WTC11 (cell line): ENCODE measurements at regions not wholly inside any gene's neighbourhood (a gene's known extent, or its start where the extent isn't known, plus 50 kb on each side); places are given as distances from the start of the nearest gene placed in this dataset.

ENCODE experiments used
- ATAC-seq: fragments of 200-7000 bp; cut with Tn5 transposase; 2 replicates; pipeline ENCODE4 v1.10.0; 2021; ENCODE audit warnings: mild to moderate bottlenecking, moderate library complexity
- CTCF ChIA-PET: fragments of 300-600 bp; sonication (Branson Sonifier 250); formaldehyde crosslinking; loops from one replicate; lab custom pipeline; 2021; ENCODE audit warnings: antibody characterized with exemption; lab: Charles Lee
- POLR2A ChIA-PET: fragments of 350-600 bp; sonication (Branson Sonifier 250); formaldehyde crosslinking; loops from one replicate; lab custom pipeline; 2021; ENCODE audit warnings: antibody characterized with exemption; lab: Charles Lee
- DNase-seq: peaks from one replicate; pipeline ENCODE4 v3.0.0; 2021; ENCODE audit warnings: low spot score
- H3K27ac Mint-ChIP-seq: 2 replicates; pipeline ENCODE4 v1.8.0; 2021; ENCODE audit warnings: mixed read lengths
- H3K27me3 Mint-ChIP-seq: 2 replicates; pipeline ENCODE4 v1.8.0; 2021; ENCODE audit warnings: low read depth, mild to moderate bottlenecking, moderate library complexity, mixed read lengths
- H3K36me3 Mint-ChIP-seq: 2 replicates; pipeline ENCODE4 v1.8.0; 2021; ENCODE audit warnings: mixed read lengths
- H3K4me1 Mint-ChIP-seq: 2 replicates; pipeline ENCODE4 v1.8.0; 2022; ENCODE audit warnings: mixed read lengths
- H3K4me3 Mint-ChIP-seq: 2 replicates; pipeline ENCODE4 v1.8.0; 2021; ENCODE audit warnings: mild to moderate bottlenecking, moderate library complexity, mixed read lengths
- H3K9me3 Mint-ChIP-seq: 2 replicates; pipeline ENCODE4 v1.8.0; 2021; ENCODE audit warnings: mixed read lengths
- ARID4B ChIP-seq: sonication (generic); formaldehyde crosslinking; IDR thresholded peaks from 2 replicates; pipeline ENCODE4 v1.8.0; 2023; ENCODE audit warnings: missing genetic modification reagents, mild to moderate bottlenecking, borderline replicate concordance
- ATF3 ChIP-seq: sonication (generic); formaldehyde crosslinking; conservative IDR thresholded peaks from 2 replicates; pipeline ENCODE4 v1.8.1; 2022; ENCODE audit warnings: mild to moderate bottlenecking, missing genetic modification reagents
- ETV6 ChIP-seq: sonication (generic); formaldehyde crosslinking; IDR thresholded peaks from 2 replicates; pipeline ENCODE4 v1.8.1; 2022; ENCODE audit warnings: mild to moderate bottlenecking, missing genetic modification reagents
- FOXP1 ChIP-seq: sonication (generic); formaldehyde crosslinking; IDR thresholded peaks from 2 replicates; pipeline ENCODE4 v1.8.0; 2022; ENCODE audit warnings: missing genetic modification reagents, mild to moderate bottlenecking, moderate library complexity, borderline replicate concordance
- FOXP4 ChIP-seq: sonication (generic); formaldehyde crosslinking; IDR thresholded peaks from 2 replicates; pipeline ENCODE4 v1.8.0; 2022; ENCODE audit warnings: mild to moderate bottlenecking, missing genetic modification reagents
- IRF2 ChIP-seq: sonication (generic); formaldehyde crosslinking; IDR thresholded peaks from 2 replicates; pipeline ENCODE4 v1.8.0; 2022; ENCODE audit warnings: low read depth, missing genetic modification reagents, borderline replicate concordance
- NFE2L1 ChIP-seq: sonication (generic); formaldehyde crosslinking; IDR thresholded peaks from 2 replicates; pipeline ENCODE4 v1.8.1; 2023; ENCODE audit warnings: missing genetic modification reagents
- ZBTB43 ChIP-seq: sonication (generic); formaldehyde crosslinking; IDR thresholded peaks from 2 replicates; pipeline ENCODE4 v1.8.1; 2023; ENCODE audit warnings: mild to moderate bottlenecking, missing genetic modification reagents
- ZNF219 ChIP-seq: sonication (generic); formaldehyde crosslinking; IDR thresholded peaks from 2 replicates; pipeline ENCODE4 v1.8.0; 2023; ENCODE audit warnings: missing genetic modification reagents, mild to moderate bottlenecking, borderline replicate concordance
- ZNF281 ChIP-seq: sonication (generic); formaldehyde crosslinking; IDR thresholded peaks from 2 replicates; pipeline ENCODE4 v1.8.0; 2023; ENCODE audit warnings: mild to moderate bottlenecking, missing genetic modification reagents
- ZNF423 ChIP-seq: fragments of 250-450 bp; sonication (Bioruptor Pico); IDR thresholded peaks from 2 replicates; pipeline ENCODE4 v2.1.2; 2022; ENCODE audit warnings: mild to moderate bottlenecking, moderate library complexity
- ZNF425 ChIP-seq: fragments of 250-450 bp; sonication (Bioruptor Pico); conservative IDR thresholded peaks from 2 replicates; pipeline ENCODE4 v1.9.0; 2021; ENCODE audit warnings: mild to moderate bottlenecking
- ZNF512 ChIP-seq: sonication (generic); formaldehyde crosslinking; IDR thresholded peaks from 2 replicates; pipeline ENCODE4 v1.8.1; 2022; ENCODE audit warnings: missing genetic modification reagents, borderline replicate concordance

- no peak for TF ChIP-seq ZNF281 (CRISPR knock-in tag)
Measured at GRCh38 chr9:85112391-85112790, 442.9 kb downstream of the NTRK2 start (continued).

GRCh38 chr9:85108746-85109145 is 439.2 kb downstream of the NTRK2 start:
- DNase-seq (no peak), ATAC-seq (no peak)
- Mint-ChIP-seq H3K4me1 (no peaks in the 10 kb centered on the region), H3K36me3 (no peaks in the 10 kb centered on the region), H3K27me3 (no peaks in the 10 kb centered on the region), H3K9me3 (no peaks in the 10 kb centered on the region), H3K4me3 (no peak overlapping the region), H3K27ac (no peak overlapping the region)
- CTCF ChIA-PET: interaction anchor here (1.0 to 1.2 kb wide), 3 partner anchors 17 to 150 kb away, joined by 3 to 5 read pairs (median 3); no protein-coding TSS in a partner anchor
- no peak for TF ChIP-seq ZNF425 (CRISPR knock-in tag)
- no peak for TF ChIP-seq ZNF219 (CRISPR knock-in tag)
- TF ChIP-seq ETV6: no peak
- no peak for TF ChIP-seq ZBTB43
- no peak for TF ChIP-seq FOXP4 (CRISPR knock-in tag)
- TF ChIP-seq ZNF512 (CRISPR knock-in tag): no peak
- no peak for TF ChIP-seq IRF2 (CRISPR knock-in tag)
- TF ChIP-seq NFE2L1 (CRISPR knock-in tag): no peak
- TF ChIP-seq ZNF423 (CRISPR knock-in tag): no peak
- no peak for TF ChIP-seq FOXP1 (CRISPR knock-in tag)
- TF ChIP-seq ATF3: no peak
- no peak for TF ChIP-seq ARID4B (CRISPR knock-in tag)
- POLR2A ChIA-PET: no interaction called here
